Prostate gland (tissue), 2 donors: ENCODE measurements at regions not wholly inside any gene's neighbourhood (a gene's known extent, or its start where the extent isn't known, plus 50 kb on each side); places are given as distances from the start of the nearest gene placed in this dataset.

Source experiments
- small RNA-seq, 2 donors: library from RNA; depleted of rRNA; stranded (forward); fragments of <200 nt; gene quantifications; one replicate each; pipeline ENCODE3, GENCODE V24; 2016

Small RNA genes in the stretch of these regions (small RNA-seq; reads per million reads assigned to genes)
- 0 reads per million in 2 donors for gene RF00019
